ENCODE measurements at regions not wholly inside any gene's neighbourhood (a gene's known extent, or its start where the extent isn't known, plus 50 kb on each side); places are given as distances from the start of the nearest gene placed in this dataset.
"Not testable (repeated sequence)": the region's sequence is repeated elsewhere in the genome, so short reads cannot be mapped to it uniquely, and the experiment has no call there.

DNA sequence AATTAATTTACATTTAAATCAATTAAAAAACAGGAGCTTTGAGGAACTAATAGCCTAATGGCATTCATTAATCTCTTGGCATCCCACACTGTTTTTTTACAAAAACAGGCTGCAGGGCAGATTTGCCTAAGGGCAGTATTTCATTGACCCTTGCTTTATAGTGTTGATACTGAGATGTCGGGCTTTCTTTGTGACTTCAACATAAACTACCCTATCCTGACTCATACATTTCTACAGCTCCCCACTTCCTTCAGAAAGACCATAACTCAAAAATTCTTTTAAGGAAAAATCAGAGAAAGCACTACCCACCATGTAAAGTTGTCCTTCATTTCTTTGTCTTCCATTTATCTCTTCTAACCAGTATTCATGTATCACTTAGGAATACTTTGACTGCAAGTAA, 92.2 kb upstream of the NT5E start:
- intact Hi-C loops (cut with micrococcal nuclease) = loop anchor here (5.0 kb wide), 2 partner anchors 235 to 320 kb away; partner anchors contain the start of gene SNX14

DNA sequence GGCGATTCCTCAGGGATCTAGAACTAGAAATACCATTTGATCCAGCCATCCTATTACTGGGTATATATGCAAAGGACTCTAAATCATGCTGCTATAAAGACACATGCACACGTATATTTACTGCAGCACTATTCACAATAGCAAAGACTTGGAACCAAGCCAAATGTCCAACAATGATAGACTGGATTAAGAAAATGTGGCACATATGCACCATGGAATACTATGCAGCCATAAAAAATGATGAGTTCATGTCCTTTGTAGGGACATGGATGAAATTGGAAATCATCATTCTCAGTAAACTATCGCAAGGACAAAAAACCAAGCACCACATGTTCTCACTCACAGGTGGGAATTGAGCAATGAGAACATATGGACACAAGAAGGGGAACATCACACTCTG, 93.1 kb upstream of the NT5E start:
- intact Hi-C loops (cut with micrococcal nuclease) = loop anchor here (5.0 kb wide), 2 partner anchors 236 to 321 kb away; partner anchors contain the start of gene SNX14

DNA sequence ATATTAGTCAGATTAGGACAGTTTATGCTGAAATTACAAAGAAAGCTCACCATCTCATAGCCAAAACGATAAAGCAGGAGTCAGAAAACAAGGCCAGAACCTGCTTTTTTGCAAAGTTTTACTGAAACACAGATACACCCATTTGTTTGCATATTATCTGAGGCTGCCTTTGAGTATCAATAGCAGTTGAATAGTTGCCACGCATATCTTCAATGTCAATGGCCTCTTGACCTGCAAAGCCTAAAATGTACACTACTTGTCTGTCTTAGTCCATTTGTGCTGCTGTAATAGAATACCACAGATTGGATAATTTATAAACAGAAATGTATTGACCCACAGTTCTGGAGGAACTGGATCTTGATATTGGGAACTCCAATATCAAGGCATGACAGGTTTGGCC, 94.1 kb upstream of the NT5E start:
- intact Hi-C loops (cut with micrococcal nuclease) = loop anchor here (1.0 to 5.0 kb wide), 5 partner anchors 93 to 321 kb away; partner anchors contain the start of gene SNX14

DNA sequence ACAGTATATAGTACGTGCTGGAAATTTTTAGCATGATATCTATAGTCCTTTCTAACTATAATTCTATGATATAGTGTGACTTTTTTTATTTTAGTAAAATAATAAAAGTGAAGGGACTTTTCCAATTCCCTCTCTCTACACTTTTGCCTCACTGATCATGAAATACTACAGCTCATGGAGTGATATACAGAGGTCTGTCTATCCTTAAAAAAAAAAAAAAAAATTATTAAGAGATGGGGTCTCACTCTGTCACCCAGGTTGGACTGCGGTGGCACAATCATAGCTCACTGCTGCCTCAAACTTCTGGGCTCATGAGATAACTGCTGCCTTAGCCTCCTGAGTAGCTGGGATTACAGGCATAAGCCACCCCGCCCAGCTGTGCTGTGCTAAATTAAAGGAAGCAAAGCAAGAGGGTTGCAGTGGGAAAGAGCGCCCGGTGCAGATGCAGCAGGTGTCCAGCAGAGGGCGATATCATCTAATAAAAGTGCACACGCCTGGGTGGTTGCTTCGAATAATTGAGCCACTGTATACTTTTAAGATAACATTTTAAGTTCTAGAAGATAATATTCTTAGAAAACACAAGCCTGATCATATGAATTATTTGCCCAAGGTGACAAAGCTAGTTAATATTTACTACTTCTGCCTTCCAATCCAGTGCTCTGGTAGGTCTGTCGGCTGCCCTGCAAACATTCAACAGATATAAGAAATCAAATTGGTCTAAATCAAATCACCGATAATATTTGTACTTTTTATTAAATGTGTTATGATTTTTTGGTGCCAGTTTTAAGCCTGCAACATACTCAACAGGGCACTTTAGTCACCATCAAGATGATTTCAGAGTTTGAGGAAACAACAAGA, 94.9 kb upstream of the NT5E start:
- intact Hi-C loops (cut with micrococcal nuclease) = loop anchor here (1.0 to 5.0 kb wide), 5 partner anchors 94 to 322 kb away; partner anchors contain the start of gene SNX14

DNA sequence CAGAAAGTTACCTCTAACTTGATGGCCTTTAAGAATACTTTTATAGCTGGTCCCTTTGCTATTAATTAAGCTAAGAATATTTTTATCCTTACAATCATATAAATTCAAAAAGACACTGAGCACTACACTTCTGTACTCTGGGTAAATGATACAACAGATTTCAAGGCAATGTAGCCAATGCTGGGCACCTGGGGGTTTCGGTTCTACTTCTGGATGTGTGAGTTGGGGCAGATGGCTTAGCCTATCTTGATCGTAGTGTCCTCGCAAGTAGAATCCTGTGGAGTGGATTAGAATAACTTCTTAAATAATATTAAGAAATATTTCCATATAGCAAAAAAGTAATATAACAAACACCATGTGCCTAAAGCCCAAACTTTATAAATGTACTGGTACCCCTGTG, 96.9 kb upstream of the NT5E start:
- intact Hi-C loops (cut with micrococcal nuclease) = no loop called here

DNA sequence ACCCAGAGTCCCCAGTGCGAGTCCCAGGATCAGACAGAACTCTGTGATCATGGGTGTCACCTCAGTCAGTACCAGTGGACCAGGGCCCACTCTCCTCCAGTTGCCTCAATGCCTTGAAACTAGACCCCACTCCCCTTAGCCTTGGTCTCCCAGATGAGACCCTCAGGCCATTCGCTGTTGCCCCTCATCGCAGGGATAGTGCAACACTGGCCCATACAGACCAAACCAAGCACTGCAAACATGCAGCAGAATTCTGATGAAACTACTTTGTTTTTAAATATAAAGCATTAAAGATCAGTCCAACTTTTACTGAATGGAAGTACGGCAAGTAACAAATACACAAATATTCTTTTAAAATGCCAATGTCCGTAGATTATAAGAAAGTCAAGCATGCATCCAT, 101.2 kb upstream of the NT5E start:
- intact Hi-C loops (cut with micrococcal nuclease) = no loop called here

DNA sequence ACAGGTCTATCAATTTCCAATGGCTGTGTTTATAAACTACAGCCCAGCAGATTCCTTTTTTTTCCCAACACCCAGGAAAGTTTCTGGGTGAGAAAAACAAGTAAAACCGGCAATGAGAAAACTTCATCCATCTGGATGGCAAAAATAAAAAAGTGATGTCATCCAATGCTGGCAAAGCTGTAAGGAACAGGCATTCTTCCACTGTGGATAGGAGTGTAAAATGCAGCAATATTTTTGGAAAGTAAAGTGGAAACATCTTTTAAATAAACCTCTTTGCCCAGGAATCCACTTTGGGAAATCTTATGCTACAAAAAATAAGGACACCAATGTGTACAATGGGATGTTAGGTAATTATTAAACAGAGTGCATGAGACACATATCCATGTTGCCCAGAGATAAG, 102.1 kb upstream of the NT5E start:
- intact Hi-C loops (cut with micrococcal nuclease) = no loop called here

DNA sequence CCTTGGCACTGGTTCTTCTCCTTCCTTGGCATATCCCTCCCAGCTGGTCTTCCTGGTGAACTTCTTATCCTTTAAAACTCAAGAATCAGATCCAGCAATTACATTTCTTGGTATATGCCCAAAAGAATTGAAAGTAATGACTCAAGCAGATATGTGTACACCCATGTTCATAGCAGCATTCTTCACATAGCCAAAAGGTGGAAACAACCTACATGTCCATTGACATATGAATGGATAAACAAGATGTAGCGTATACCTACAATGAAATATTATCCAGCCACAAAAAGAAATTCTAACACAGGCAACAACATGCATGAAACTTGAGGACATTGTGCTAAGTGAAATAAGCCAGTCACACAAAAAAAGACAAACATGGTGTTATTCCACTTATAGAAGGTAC, 103.7 kb upstream of the NT5E start:
- intact Hi-C loops (cut with micrococcal nuclease) = no loop called here

DNA sequence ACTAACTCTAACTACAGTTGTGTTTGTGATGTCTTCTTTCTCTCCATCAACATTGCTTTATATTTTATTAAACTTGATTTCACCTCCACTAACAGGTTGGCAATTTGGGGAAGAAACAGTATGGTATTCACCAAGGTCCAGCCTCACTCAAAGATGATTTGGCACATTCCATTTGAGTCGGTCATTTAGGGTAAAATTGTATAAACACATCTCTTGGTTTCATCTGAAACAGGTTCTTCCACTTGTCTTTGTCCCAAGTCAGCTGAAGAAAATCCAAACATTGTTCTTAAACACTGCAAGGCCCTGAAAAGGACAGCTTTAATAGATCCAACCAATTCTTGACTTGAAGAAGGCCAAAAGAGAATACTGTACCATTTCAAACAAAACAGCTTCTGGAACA, 104.9 kb upstream of the NT5E start:
- intact Hi-C loops (cut with micrococcal nuclease) = no loop called here

DNA sequence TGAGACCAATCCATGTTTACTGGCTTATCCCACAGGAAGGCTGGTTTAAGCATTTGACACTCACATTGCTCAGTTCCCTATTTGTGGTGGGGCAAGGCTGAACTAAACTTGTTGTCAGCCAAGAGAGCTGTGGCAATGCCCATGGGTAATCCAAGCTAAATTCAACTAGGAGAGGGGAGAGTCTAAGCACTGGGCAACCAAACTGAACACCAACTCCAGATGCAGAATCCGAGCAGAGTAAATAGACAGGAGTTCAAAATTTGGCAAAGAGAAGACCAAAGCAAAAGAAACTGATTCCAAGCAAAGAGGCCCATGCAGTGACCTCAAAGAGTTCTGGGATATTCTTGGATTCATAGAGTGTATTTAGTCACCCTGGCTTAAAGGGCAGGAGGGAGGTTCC, 106.5 kb upstream of the NT5E start:
- intact Hi-C loops (cut with micrococcal nuclease) = no loop called here

DNA sequence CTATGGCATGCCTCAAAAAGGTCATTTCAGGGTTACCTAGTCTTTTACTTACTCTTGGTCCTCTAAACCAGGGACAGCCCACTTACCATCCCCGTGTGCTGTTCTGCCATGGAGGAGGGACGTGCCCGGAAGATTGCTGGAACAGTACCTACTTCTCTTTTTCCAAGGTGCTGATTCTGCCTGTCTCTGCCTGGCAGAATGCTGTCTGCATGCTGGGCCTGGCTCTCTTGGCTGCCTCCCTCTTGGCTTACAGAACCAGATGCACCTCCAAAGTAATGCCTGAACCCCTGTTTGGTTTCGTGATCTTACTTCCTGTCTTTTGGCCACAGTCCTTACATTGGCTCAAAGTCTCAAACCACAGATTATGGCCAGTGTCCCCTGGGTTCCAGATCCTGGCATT, 120.7 kb upstream of the NT5E start:
- intact Hi-C loops (cut with micrococcal nuclease) = loop anchor here (10.0 kb wide), 1 partner anchor 1104 kb away; the partner anchor contains the start of gene CEP162

DNA sequence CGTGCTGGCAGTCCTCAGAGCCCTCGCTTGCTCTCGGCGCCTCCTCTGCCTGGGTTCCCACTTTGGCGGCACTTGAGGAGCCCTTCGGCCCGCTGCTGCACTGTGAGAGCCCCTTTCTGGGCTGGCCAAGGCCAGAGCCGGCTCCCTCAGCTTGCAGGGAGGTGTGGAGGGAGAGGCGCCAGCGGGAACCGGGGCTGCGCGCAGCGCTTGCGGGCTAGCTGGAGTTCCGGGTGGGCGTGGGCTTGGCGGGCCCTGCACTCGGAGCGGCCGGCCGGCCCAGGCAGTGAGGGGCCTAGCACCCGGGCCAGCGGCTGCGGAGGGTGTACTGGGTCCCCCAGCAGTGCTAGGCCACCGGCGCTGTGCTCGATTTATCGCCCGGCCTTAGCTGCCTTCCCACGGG, 124.1 kb upstream of the NT5E start:
- intact Hi-C loops (cut with micrococcal nuclease) = loop anchor here (2.0 to 10.0 kb wide), 2 partner anchors 903 to 1101 kb away; partner anchors contain the start of gene CEP162

DNA sequence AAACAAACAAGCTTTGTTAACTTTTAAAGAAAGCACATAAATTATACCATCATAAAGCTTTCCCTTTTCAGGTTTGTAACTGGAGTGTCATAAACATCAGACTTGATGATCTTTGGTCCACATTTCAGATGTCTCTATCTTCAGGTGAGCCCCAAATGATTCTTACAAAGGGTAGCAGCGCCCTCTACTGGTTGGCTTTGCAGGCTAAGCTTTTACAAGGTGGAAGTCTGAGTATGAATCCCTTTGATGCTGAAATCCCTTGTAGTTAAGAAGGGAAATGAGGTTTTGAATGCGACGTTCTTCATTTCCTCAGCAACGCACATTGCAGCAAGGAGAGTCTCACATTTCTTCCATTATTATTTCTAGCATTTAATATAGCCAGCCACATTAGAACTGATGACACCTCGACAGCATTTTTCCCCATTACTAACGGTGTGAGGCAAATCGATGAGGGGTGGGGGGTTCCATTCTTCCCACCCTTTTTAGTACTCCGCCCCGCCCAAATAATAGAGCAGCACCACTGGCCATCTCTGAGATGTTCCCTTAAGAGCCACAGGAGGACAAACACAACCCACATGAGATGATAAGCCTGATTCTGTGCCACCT, 126.3 kb upstream of the NT5E start:
- intact Hi-C loops (cut with micrococcal nuclease) = loop anchor here (1.0 to 10.0 kb wide), 3 partner anchors 901 to 1439 kb away; partner anchors contain the start of gene CEP162

DNA sequence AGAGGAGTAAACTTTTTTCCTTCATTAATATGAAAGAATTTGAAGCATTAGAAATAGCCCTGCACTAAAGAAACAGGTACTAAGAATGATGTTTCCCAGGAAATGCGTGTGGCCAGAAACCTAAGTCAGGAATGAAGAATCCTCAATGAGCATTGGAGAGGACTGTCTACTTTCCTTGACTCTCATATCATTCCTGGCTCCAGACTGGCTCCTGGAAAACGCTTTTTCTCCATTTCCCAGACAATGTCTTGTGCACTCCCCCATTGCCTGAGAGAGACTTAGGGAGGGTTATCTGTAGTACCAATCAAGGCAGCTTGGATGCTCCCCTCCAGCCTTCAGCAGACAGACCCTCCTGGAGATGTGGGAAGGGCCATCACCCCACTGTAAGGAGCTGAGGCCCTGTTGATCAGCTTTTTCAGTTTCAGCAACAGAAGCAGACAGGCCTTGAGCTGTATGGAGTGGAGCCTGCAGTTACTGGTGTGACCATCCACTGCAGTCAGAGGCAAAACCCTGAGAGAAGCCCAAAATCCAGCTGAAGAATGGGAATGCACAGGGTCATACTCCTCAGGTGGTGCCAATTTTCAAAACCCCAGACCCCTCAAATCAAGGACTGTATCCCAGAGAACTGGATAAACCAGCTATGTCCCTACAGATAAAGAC, 127.3 kb upstream of the NT5E start:
- intact Hi-C loops (cut with micrococcal nuclease) = loop anchor here (1.0 to 10.0 kb wide), 2 partner anchors 1098 to 1438 kb away; partner anchors contain the start of gene CEP162

DNA sequence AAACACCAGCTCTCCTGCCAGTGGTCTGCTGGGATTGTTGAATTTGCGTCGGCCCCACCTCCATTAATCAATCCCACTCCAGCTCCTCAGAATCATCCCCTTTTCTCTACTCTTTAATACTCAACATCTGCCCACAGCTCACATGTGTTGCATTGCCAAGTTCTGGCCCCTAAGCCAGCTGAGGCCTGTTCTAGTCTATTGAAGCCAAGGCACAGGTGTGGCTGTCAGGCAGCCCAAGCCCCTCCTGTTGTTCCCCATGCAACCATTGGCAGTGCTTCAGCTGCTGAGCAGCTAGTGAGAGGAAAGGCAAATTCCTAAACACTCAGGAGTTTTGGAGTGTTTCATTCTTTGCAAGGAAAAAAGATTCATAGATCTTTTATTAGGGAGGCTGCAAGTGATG, 128.0 kb upstream of the NT5E start:
- intact Hi-C loops (cut with micrococcal nuclease) = loop anchor here (10.0 kb wide), 1 partner anchor 1097 kb away; the partner anchor contains the start of gene CEP162

DNA sequence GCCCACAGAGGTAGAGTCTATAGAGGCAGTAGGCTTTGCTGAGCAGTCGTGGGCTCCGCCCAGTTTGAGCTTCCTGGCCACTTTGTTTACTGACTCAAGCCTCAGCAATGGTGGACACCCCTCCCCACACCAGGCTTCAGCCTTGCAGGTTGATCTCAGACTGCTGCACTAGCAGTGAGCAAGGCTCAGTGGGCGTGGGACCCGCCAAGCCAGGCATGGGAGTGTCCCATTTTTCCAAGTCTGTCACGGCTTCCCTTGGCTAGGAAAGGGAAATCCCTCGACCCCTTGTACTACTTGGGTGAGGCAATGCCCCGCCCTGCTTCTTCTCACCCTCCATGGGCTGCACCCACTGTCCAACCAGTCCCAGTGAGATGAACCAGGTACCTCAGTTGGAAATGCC, 135.3 kb upstream of the NT5E start:
- intact Hi-C loops (cut with micrococcal nuclease) = no loop called here

DNA sequence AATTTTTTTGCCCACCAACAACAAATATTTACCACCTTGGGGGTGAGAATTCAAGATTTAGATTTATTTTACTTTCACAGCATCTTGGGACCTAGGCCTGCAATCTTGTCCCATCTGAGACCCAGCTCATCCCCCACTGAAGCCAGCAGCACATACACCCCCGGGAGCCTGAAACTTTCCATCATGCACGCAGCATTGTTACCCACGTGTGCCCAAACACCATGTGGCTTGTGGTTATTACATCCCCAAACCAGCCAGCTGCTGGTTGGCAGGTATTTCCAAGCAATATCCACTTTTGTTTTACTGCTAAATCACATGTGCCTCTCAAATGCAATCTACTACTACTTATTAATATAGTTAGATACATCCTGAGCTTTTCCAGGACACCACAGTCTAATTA, 149.3 kb upstream of the NT5E start:
- intact Hi-C loops (cut with micrococcal nuclease) = no loop called here

DNA sequence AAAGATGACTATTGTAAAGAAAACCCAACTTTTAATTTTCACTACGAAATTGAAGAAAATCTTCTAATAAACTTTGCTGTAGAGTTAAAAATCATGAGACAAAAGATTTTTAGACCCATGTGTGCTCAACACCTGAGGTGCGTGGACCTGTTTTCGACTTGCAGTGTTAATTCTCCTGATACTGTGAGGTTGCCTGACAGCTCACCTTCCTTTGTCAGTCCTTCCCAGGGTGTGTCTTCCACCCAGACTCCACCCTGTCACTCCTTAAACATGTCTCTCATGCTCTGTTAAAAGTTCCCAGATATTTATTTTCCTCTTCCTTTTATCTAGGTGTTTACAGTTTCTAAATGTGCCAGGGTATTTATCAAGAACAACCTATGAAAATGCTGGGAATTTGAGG, 151.3 kb upstream of the NT5E start:
- intact Hi-C loops (cut with micrococcal nuclease) = no loop called here

DNA sequence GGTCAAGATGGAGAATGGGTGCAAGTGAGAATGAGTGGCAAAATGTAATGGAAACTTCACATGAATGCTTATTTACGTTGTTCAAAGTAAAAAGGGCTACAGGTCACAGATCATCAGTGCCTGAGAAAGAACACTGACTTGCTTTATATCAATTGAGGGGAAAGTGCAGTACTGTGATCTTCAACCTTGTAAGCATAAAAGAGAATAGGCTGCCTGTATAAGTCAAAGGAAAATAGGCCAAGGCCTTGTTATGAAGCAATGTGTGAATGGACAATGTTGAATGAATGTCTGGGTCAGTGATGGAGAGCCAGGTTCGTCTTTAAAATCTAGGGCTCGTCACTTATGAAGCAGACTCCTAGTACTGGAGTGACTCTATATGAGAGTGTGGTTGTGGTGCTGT, 158.6 kb upstream of the NT5E start:
- intact Hi-C loops (cut with micrococcal nuclease) = no loop called here

DNA sequence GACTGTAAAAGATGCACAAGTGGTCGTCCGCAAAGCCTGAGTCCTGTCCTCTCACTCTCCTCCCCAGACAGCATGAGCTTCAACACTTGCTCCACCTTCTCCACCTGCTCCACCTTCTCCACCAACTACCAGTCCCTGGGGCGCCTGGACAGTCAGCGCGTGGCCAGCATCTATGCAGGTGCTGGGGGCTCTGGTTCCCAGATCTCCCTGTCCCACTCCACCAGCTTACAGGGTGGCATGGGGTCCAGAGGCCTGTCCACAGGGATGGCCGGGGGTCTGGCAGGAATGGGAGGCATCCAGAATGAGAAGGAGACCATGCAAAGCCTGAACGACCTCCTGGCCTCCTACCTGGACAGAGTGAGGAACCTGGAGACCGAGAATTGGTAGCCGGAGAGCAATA, 162.2 kb upstream of the NT5E start:
- intact Hi-C loops (cut with micrococcal nuclease) = no loop called here

DNA sequence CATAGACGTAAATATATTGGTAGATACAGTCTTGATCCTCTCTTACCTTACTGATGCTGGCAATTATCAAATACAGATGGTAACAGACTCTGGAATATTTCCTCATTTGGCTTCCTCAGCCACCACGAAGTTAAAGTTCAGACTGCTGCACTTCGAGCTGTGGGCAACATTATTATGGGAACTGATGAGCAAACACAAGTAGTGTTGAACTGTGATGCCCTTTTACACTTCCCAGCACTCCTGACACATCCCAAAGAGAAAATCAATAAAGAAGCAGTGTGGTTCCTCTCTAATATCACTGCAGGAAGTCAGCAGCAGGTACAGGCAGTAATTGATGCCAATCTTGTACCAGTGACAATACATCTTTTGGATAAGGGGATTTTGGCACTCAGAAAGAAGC, 162.7 kb upstream of the NT5E start:
- intact Hi-C loops (cut with micrococcal nuclease) = no loop called here

DNA sequence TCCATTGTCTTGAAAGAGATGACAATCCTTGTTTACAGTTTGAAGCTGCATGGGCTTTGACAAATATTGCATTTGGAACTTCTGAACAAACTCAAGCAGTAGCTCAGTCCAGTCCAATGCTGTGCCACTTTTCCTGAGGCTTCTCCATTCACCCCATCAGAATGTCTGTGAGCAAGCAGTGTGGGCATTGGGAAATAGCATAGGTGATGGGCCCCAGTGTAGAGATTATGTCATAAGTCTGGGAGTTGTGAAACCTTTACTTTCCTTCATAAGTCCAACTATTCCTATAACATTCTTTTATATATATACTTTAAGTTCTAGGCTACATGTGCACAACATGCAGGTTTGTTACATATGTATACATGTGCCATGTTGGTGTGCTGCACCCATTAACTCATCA, 163.4 kb upstream of the NT5E start:
- intact Hi-C loops (cut with micrococcal nuclease) = not testable (repeated sequence)

Measured in T-helper 2 cell treated with Interferon-gamma antibody and Interleukin-4, amounts not matched to agents 100 ng/mL and 5 ng/mL, for 36 hours (primary cell).